C4-2B (cell line): ENCODE measurements at regions not wholly inside any gene's neighbourhood (a gene's known extent, or its start where the extent isn't known, plus 50 kb on each side); places are given as distances from the start of the nearest gene placed in this dataset.

Experiments used
- H3K27ac ChIP-seq: fragments of 450-650 bp; 2 replicates; pipeline ENCODE4 v1.5.1; 2017
- ZFX ChIP-seq: fragments of 450-650 bp; IDR thresholded peaks from 2 replicates; pipeline ENCODE4 v1.6.1; 2017
- TF ChIP-seq, protein P1 (sequence below): fragments of 450-650 bp; conservative IDR thresholded peaks from 2 replicates; pipeline ENCODE4 v1.5.1; 2017; ENCODE audit warnings: mild to moderate bottlenecking

DNA sequence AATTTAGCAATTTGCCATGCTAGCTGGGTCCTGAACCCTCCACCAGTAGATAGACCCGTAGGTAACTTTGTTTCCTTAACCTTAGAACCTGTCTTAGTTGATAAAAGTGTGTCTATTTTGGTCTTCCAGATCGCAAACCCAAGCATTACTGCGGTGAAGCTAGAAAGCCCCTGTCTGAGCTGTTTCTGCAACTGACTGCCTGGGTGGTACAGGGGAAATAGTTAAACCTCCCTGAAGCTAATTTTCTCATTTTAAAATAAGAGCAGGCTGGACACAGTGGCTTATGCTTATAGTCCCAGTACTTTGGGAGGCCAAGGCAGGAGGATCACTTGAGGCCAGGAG lies 67.9 kb upstream of the EPCAM start:
- H3K27ac ChIP-seq: no peak overlapping the region
- TF ChIP-seq, protein P1, sequence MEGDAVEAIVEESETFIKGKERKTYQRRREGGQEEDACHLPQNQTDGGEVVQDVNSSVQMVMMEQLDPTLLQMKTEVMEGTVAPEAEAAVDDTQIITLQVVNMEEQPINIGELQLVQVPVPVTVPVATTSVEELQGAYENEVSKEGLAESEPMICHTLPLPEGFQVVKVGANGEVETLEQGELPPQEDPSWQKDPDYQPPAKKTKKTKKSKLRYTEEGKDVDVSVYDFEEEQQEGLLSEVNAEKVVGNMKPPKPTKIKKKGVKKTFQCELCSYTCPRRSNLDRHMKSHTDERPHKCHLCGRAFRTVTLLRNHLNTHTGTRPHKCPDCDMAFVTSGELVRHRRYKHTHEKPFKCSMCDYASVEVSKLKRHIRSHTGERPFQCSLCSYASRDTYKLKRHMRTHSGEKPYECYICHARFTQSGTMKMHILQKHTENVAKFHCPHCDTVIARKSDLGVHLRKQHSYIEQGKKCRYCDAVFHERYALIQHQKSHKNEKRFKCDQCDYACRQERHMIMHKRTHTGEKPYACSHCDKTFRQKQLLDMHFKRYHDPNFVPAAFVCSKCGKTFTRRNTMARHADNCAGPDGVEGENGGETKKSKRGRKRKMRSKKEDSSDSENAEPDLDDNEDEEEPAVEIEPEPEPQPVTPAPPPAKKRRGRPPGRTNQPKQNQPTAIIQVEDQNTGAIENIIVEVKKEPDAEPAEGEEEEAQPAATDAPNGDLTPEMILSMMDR: no peak
- no peak for TF ChIP-seq ZFX

DNA sequence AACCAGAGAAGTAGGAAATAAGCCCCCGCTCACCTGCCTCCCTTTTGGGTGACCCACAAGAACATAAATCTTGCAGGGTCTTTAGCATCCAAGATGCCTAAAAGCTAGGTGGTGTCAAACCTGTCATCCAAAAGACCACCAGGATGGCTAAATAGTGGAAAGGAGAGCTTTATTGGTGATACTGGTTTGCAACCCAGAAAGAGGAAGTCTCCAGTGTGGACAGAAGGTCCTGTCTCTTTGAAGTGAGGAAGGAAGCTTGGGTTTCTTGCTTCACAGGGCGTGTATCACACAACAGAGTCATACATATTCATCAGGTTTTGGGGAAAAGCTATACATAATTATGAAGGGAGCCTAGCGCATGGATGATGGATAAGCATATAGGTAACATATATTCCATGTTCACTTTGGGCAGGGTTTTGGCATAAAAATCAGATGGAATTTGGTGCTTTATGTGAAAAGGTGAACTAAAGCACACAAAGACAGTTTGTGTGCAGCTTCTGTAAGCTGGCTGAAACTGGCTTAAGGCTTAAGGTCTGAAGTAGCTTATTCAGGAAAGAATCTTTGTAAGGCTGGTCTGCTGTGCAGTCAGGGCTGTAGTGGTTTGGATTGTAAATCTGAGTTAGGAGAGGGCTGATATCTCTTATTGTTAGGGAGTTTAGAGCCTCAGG lies 68.4 kb upstream of the EPCAM start:
- no peak overlapping the region for H3K27ac ChIP-seq
- TF ChIP-seq, protein P1: no peak
- TF ChIP-seq ZFX: no peak

DNA sequence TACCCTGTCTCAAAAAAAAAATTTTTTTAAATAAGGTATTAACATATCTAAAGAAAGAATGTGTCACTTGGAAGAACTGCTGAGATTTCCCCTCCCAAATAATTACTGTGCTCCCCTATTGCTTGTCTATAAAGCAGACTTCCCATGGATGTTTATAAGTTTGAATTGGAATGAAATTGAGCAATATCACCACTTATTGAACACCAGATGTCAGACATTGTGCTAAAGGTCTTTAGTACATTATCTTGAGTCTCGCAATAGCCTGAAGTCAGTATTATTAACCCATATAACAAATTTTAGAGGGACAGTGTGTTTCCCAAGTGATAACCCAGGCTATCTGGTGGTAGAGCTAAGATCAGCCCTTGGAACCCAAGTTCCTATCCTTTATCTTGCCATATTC lies 69.0 kb upstream of the EPCAM start:
- TF ChIP-seq, protein P1: no peak
- TF ChIP-seq ZFX: no peak
- no peak overlapping the region for H3K27ac ChIP-seq

DNA sequence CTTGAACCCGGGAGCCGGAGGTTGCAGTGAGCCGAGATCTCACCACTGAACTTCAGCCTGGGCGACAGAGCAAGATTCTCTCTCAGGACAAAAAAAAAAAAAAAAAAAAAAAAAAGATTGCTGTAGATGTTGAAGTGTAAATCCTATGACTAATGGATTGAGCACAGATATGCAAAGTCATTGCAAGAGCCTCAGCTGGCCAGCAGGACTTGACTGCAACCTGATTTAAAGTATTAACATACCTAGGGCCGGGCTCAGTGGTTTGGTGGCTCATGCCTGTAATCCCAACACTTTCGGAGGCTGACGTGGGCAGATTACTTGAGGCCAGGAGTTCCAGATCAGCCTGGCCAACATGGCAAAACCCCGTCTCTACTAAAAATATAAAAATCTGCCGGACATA lies 69.6 kb upstream of the EPCAM start:
- no peak for TF ChIP-seq ZFX
- TF ChIP-seq, protein P1: no peak

DNA sequence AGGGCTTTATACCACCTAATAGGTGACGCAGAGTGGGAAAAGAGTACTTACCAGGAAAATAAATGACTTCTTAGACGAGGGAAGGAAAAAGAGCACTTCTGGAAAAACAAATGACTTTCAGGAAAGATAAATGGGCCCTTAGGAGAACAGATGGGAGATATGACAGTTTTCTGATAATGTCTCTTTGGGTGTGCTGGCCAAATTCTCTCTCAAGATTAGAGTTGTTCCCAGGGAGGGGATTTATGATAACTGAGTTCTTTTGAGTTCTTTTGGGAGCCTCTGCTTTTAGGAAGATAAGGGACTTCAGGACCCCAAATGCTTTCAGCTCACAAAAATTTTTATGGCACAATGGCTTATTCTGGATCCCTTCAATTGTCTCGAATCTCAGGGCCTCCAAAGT lies 70.3 kb upstream of the EPCAM start:
- H3K27ac ChIP-seq: no peak overlapping the region
- TF ChIP-seq ZFX: no peak
- TF ChIP-seq, protein P1: no peak

More for the DNA sequence above, 69.6 kb upstream of the EPCAM start:
- no peak overlapping the region for H3K27ac ChIP-seq

DNA sequence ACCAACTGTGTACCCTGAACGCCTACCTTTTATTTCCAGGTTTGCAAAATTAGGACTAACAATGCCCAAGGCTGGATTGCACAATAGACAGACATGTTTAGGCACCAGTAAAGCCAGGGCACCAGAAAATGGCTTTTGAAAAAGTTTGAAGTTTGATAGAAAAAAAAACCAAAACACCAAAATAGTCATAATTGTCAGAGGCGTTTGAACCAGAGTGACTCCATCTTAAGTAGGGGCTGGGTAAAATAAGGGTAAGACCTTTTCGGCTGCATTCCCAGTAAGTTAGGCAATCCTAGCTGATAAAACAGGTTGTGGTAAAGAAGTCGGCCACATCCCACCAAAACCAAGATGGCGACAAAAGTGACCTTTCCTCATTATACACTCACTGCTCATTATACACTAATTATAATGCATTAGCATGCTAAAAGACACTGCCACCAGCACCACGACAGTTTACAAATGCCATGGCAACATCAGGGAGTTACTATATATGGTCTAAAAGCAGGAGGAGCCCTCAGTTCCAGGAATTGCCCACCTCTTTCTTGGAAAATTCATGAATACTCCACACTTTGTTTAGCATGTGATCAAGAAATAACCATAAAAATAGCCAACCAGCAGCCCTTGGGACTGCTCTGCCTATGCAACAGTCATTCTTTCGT lies 71.2 kb upstream of the EPCAM start:
- TF ChIP-seq, protein P1: no peak
- no peak overlapping the region for H3K27ac ChIP-seq

DNA sequence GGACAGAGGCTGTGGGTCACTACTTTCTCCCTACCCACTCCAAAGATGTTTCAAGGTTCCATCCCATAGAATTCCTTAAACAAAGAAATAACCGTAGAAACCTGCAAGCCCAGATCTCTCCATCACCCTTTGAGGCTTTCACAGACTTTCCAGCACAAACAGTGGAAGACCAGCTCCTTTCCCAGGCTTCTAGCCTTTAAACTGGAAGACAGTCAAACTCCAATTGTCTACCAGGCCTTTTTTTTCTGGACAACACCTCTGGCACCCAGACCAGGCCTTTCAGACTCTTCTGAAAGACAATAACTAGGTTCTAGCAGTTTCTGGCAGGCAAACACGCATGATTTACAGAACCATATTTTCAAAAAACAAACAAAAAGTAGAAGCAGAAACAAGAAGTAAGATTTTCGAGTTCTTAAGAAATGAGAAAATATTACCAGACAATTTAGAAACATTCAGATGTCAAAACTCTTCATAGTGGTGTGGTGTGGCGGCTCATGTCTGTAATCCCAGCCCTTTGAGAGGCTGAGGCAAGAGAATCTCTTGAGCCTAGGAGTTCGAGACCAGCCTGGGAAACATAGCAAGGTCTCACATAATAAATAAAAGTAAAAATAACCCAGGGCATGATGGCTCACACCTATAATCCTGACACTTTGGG lies 73.0 kb upstream of the EPCAM start:
- H3K27ac ChIP-seq: no peak overlapping the region

More for the DNA sequence above, 73.0 kb upstream of the EPCAM start:
- TF ChIP-seq, protein P1: no peak
- TF ChIP-seq ZFX: no peak
